ENCODE measurements at regions not wholly inside any gene's neighbourhood (a gene's known extent, or its start where the extent isn't known, plus 50 kb on each side); places are given as distances from the start of the nearest gene placed in this dataset.

GRCh38 chr2:40548521-40548920, 96.6 kb upstream of the SLC8A1 start:
- TF ChIP-seq, protein P1, sequence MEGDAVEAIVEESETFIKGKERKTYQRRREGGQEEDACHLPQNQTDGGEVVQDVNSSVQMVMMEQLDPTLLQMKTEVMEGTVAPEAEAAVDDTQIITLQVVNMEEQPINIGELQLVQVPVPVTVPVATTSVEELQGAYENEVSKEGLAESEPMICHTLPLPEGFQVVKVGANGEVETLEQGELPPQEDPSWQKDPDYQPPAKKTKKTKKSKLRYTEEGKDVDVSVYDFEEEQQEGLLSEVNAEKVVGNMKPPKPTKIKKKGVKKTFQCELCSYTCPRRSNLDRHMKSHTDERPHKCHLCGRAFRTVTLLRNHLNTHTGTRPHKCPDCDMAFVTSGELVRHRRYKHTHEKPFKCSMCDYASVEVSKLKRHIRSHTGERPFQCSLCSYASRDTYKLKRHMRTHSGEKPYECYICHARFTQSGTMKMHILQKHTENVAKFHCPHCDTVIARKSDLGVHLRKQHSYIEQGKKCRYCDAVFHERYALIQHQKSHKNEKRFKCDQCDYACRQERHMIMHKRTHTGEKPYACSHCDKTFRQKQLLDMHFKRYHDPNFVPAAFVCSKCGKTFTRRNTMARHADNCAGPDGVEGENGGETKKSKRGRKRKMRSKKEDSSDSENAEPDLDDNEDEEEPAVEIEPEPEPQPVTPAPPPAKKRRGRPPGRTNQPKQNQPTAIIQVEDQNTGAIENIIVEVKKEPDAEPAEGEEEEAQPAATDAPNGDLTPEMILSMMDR (IDR thresholded peaks at IDR 0.05): no peak
- TF ChIP-seq POLR2A (IDR thresholded peaks at IDR 0.05): no peak
- DNase-seq: no peak
- intact Hi-C loops (cut with DNase I; ENCODE audit: low total_unique reads): no loop called here

DNA sequence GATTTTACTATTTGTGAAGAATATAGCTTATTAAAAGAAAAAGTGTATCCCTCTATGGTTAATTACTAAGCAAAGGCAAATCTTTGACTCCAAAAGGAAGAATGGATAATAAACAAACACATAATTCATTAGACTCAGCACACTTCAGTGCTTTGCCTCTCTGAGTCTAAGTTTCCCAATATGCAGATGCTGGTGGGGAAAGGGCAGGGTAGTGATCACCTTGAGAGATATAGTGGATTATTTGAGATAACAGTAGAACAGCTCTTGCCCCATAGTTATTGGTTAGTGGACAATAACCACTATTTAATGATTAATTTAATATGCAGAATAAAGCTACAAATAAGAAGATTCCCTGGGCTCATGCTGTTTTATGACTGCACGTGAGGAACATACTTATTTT, 98.2 kb upstream of the SLC8A1 start:
- Histone ChIP-seq H3K36me3 (no peaks in the 10 kb centered on the region), H3K9me3 (no peaks in the 10 kb centered on the region), H3K27ac (no peak overlapping the region), H3K4me1 (no peaks in the 10 kb centered on the region), H3K4me3 (no peak overlapping the region), H3K27me3 (no peaks in the 10 kb centered on the region)
- DNase-seq: no peak
- intact Hi-C loops (cut with DNase I; ENCODE audit: low total_unique reads): no loop called here
- TF ChIP-seq POLR2A (IDR thresholded peaks at IDR 0.05): no peak
- TF ChIP-seq, protein P1 (IDR thresholded peaks at IDR 0.05): no peak

More at GRCh38 chr2:40548521-40548920, 96.6 kb upstream of the SLC8A1 start:
- Histone ChIP-seq H3K4me1 (no peaks in the 10 kb centered on the region), H3K27ac (no peak overlapping the region), H3K9me3 (no peaks in the 10 kb centered on the region), H3K27me3 (no peaks in the 10 kb centered on the region), H3K36me3 (no peaks in the 10 kb centered on the region), H3K4me3 (no peak overlapping the region)

DNA sequence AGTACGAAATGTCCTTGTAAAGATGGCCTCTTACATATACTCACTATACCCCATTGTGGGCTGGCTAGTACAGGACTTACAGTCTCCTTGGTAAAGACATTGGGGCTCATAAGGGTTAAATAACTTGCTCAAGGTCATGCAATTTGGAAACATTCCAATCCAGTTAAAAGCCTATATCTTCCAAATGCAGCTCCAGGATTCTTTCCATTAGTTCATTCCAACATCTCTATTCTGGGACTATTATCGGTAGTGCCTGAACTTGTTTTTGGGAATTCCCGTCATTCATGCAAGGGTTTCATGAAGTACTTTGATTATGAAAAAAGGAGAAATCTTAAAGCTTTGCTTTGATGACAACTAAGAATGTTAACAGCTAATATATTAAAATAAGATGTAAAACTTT, 99.2 kb upstream of the SLC8A1 start:
- no peak overlapping the region for H3K27ac ChIP-seq
- intact Hi-C loops (cut with DNase I; ENCODE audit: low total_unique reads): no loop called here
- H3K4me3 ChIP-seq: no peak overlapping the region
- no peaks in the 10 kb centered on the region for H3K4me1 ChIP-seq
- DNase-seq: no peak
- H3K36me3 ChIP-seq: no peaks in the 10 kb centered on the region
- no peak for TF ChIP-seq POLR2A (IDR thresholded peaks at IDR 0.05)
- TF ChIP-seq, protein P1 (IDR thresholded peaks at IDR 0.05): no peak
- no peaks in the 10 kb centered on the region for H3K27me3 ChIP-seq
- no peaks in the 10 kb centered on the region for H3K9me3 ChIP-seq

- no peak for TF ChIP-seq POLR2A (IDR thresholded peaks at IDR 0.05)
- TF ChIP-seq, protein P1 (IDR thresholded peaks at IDR 0.05): peak; percentile 59 to 82 (median 66)
- Histone ChIP-seq H3K4me1 (no peaks in the 10 kb centered on the region), H3K27ac (no peak overlapping the region), H3K36me3 (no peaks in the 10 kb centered on the region), H3K27me3 (no peaks in the 10 kb centered on the region), H3K9me3 (no peaks in the 10 kb centered on the region), H3K4me3 (no peak overlapping the region)
- intact Hi-C loops (cut with DNase I; ENCODE audit: low total_unique reads): no loop called here
- DNase-seq: peak; percentile 47 to 65
These were observed 102.9 kb upstream of the SLC8A1 start for GRCh38 chr2:40554665-40555294.

GRCh38 chr2:40556293-40556692, 104.4 kb upstream of the SLC8A1 start:
- no peak for TF ChIP-seq POLR2A (IDR thresholded peaks at IDR 0.05)
- TF ChIP-seq, protein P1 (IDR thresholded peaks at IDR 0.05): no peak
- Histone ChIP-seq H3K27me3 (no peaks in the 10 kb centered on the region), H3K36me3 (no peaks in the 10 kb centered on the region), H3K4me1 (no peaks in the 10 kb centered on the region), H3K27ac (no peak overlapping the region), H3K9me3 (no peaks in the 10 kb centered on the region), H3K4me3 (no peak overlapping the region)
- no peak for DNase-seq
- intact Hi-C loops (cut with DNase I; ENCODE audit: low total_unique reads): no loop called here

All from uterus (tissue), 3 donors.